ENCODE measurements at regions not wholly inside any gene's neighbourhood (a gene's known extent, or its start where the extent isn't known, plus 50 kb on each side); places are given as distances from the start of the nearest gene placed in this dataset.

DNA sequence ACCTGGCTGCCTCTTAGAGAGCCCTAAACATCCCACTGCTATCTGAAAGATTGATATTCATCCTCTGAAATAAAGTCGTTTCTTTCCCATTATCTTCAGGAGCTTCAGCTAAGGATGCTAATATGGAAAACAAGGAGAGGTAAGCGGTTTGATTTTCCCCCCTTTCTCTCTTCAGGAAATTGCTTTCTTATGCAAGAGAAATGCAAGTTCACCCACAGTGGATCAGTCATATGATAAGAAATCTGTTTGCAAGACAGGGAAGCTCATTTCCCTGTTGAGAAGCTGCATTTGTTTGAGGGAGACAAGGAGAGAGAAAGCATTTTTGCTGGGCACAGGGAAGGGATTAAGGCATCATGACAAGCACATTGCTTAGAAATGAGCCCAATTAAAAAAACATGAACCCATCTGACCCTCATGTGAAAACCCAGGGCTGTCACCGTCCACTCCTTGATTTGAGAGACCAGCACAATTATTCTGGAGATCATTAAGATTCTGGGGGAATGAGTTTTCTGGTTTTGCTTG, 53.7 kb upstream of the BOD1 start:
- H3K27ac ChIP-seq (ENCODE audit: low read length), result no peak overlapping the region
- Mint-ChIP-seq H3K4me1 (no peaks in the 10 kb centered on the region), H3K9me3 (no peaks in the 10 kb centered on the region), H3K4me3 (no peak overlapping the region), H3K36me3 (no peaks in the 10 kb centered on the region), H3K27ac (no peak overlapping the region), H3K27me3 (ENCODE audit: low read depth in 2 of 2) (peaks cover 7 to 12% of the 10 kb centered on the region in 2 donors)
- H3K4me1 ChIP-seq (ENCODE audit: control insufficient read depth, insufficient read depth, low read length), result no peaks in the 10 kb centered on the region
- DNase-seq (no peak), ATAC-seq (no peak)
- no peak overlapping the region for H3K4me3 ChIP-seq (ENCODE audit: low read length)
- no peaks in the 10 kb centered on the region for H3K27me3 ChIP-seq (ENCODE audit: control insufficient read depth, insufficient read depth, low read length)
- TF ChIP-seq, protein P1, sequence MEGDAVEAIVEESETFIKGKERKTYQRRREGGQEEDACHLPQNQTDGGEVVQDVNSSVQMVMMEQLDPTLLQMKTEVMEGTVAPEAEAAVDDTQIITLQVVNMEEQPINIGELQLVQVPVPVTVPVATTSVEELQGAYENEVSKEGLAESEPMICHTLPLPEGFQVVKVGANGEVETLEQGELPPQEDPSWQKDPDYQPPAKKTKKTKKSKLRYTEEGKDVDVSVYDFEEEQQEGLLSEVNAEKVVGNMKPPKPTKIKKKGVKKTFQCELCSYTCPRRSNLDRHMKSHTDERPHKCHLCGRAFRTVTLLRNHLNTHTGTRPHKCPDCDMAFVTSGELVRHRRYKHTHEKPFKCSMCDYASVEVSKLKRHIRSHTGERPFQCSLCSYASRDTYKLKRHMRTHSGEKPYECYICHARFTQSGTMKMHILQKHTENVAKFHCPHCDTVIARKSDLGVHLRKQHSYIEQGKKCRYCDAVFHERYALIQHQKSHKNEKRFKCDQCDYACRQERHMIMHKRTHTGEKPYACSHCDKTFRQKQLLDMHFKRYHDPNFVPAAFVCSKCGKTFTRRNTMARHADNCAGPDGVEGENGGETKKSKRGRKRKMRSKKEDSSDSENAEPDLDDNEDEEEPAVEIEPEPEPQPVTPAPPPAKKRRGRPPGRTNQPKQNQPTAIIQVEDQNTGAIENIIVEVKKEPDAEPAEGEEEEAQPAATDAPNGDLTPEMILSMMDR (IDR thresholded peaks at IDR 0.05), result no peak
- H3K36me3 ChIP-seq (ENCODE audit: control insufficient read depth, insufficient read depth, low read length), result no peaks in the 10 kb centered on the region
- WGBS (ENCODE audit: insufficient coverage), result 100% methylated on average over 1 of the region's 3 CpGs
- intact Hi-C loops (cut with micrococcal nuclease), result no loop called here
- no peaks in the 10 kb centered on the region for H3K9me3 ChIP-seq (ENCODE audit: control insufficient read depth, insufficient read depth, low read length)

DNA sequence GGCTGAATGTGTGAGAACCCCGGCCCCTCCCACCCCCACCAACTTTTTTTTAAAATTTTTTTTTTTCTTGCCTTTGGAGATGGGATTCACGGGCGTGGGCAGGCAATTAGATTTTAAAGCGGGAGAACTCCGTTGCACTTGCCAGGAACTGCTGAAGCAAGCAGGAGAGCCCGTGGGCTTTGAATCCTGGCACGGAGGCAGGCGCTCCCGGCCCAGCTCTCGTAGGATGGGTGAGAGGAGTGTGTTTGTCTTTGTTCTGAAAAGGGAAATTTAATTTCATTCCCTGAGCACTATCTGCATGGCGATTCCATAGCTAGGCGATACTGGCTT, 54.3 kb upstream of the BOD1 start:
- no peak overlapping the region for H3K27ac ChIP-seq (ENCODE audit: low read length)
- H3K4me1 ChIP-seq (ENCODE audit: control insufficient read depth, insufficient read depth, low read length), result no peaks in the 10 kb centered on the region
- no peak overlapping the region for H3K27ac Mint-ChIP-seq
- DNase-seq (no peak), ATAC-seq (no peak)
- no peaks in the 10 kb centered on the region for H3K4me1 Mint-ChIP-seq
- intact Hi-C loops (cut with micrococcal nuclease), result no loop called here
- no peaks in the 10 kb centered on the region for H3K27me3 ChIP-seq (ENCODE audit: control insufficient read depth, insufficient read depth, low read length)
- TF ChIP-seq, protein P1 (IDR thresholded peaks at IDR 0.05), result no peak
- H3K4me3 ChIP-seq (ENCODE audit: low read length), result no peak overlapping the region
- no peaks in the 10 kb centered on the region for H3K9me3 Mint-ChIP-seq
- 92% methylated on average over 12 of the region's 12 CpGs for WGBS (ENCODE audit: insufficient coverage)
- peaks cover 7 to 12% of the 10 kb centered on the region in 2 donors for H3K27me3 Mint-ChIP-seq (ENCODE audit: low read depth in 2 of 2)
- no peak overlapping the region for H3K4me3 Mint-ChIP-seq
- H3K36me3 Mint-ChIP-seq, result no peaks in the 10 kb centered on the region
- H3K9me3 ChIP-seq (ENCODE audit: control insufficient read depth, insufficient read depth, low read length), result peaks cover 3% of the 10 kb centered on the region
- no peaks in the 10 kb centered on the region for H3K36me3 ChIP-seq (ENCODE audit: control insufficient read depth, insufficient read depth, low read length)

DNA sequence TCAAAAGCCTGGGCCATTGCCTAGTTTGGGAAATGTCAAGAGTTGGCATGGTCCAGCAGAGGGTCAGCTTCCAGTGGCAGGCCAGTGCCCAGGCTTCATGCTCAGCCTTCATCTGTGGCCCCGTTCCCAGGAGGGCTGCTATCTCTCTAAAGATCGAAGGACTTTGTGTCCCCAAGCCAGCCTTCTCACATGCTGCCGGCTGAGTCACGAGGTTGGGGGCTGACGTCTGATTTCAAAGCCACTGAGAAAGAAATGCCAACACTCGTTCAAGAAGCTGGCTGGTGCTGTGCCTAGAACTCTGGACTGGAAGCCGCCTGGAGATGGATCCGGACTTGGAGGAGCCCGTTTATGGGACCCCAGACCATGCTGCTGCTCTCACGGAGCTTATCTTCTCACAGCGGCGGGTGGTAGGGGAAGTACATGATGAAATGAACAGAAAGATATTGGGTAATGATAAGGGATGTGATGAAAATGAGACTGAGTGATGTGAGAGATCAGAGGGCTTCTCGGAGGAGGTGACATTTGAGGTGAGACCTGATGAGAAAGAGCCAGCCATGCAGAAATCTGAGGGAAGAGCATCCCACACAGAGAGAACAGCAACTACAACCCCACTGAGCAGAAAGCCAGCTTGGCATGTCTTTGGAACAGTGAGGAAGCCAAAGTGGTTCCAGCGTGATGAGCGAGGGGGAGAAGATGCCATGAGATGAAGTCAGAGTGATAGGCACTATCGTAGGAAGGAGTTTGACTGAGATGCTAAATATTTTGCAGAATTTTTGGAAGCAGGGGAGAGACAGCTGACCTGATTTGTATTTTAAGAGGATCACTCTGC, 54.9 kb upstream of the BOD1 start:
- no peak overlapping the region for H3K4me3 Mint-ChIP-seq
- Histone ChIP-seq H3K27me3 (ENCODE audit: control insufficient read depth, insufficient read depth, low read length) (no peaks in the 10 kb centered on the region), H3K36me3 (ENCODE audit: control insufficient read depth, insufficient read depth, low read length) (no peaks in the 10 kb centered on the region), H3K27ac (ENCODE audit: low read length) (no peak overlapping the region), H3K4me1 (ENCODE audit: control insufficient read depth, insufficient read depth, low read length) (no peaks in the 10 kb centered on the region), H3K4me3 (ENCODE audit: low read length) (no peak overlapping the region), H3K9me3 (ENCODE audit: control insufficient read depth, insufficient read depth, low read length) (peaks cover 3% of the 10 kb centered on the region)
- TF ChIP-seq, protein P1 (IDR thresholded peaks at IDR 0.05), result no peak
- H3K9me3 Mint-ChIP-seq, result no peaks in the 10 kb centered on the region
- 86% methylated on average over 16 of the region's 16 CpGs for WGBS (ENCODE audit: insufficient coverage)
- ATAC-seq, result no peak
- H3K36me3 Mint-ChIP-seq, result no peaks in the 10 kb centered on the region
- peaks cover 7 to 12% of the 10 kb centered on the region in 2 donors for H3K27me3 Mint-ChIP-seq (ENCODE audit: low read depth in 2 of 2)
- no peaks in the 10 kb centered on the region for H3K4me1 Mint-ChIP-seq
- no peak overlapping the region for H3K27ac Mint-ChIP-seq
- intact Hi-C loops (cut with micrococcal nuclease), result no loop called here
- no peak for DNase-seq

DNA sequence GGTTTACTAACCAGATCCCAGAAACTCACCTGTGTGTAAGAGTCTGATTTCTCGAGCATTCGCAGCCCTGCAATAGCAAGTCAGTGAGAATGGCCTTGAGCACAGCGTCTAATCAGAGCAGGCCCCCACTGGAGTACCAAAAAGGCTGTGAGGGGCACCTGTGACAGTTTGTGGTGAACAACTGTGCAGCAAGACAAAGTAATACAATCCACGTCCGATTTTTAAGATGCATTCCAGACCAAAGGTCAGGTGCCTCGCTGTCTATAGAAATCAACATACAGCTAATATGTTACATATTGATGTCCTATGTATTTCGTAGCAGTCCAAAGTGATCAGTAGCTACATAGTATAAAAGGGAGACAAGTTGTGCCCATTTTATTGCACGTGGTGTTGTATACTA, 55.7 kb upstream of the BOD1 start:
- Histone ChIP-seq H3K27ac (ENCODE audit: low read length) (no peak overlapping the region), H3K9me3 (ENCODE audit: control insufficient read depth, insufficient read depth, low read length) (peaks cover 3% of the 10 kb centered on the region), H3K4me1 (ENCODE audit: control insufficient read depth, insufficient read depth, low read length) (no peaks in the 10 kb centered on the region), H3K4me3 (ENCODE audit: low read length) (no peak overlapping the region), H3K27me3 (ENCODE audit: control insufficient read depth, insufficient read depth, low read length) (no peaks in the 10 kb centered on the region), H3K36me3 (ENCODE audit: control insufficient read depth, insufficient read depth, low read length) (no peaks in the 10 kb centered on the region)
- H3K36me3 Mint-ChIP-seq, result no peaks in the 10 kb centered on the region
- intact Hi-C loops (cut with micrococcal nuclease), result no loop called here
- H3K4me1 Mint-ChIP-seq, result no peaks in the 10 kb centered on the region
- peaks cover 7 to 12% of the 10 kb centered on the region in 2 donors for H3K27me3 Mint-ChIP-seq (ENCODE audit: low read depth in 2 of 2)
- TF ChIP-seq, protein P1 (IDR thresholded peaks at IDR 0.05), result no peak
- H3K4me3 Mint-ChIP-seq, result no peak overlapping the region
- no peak for ATAC-seq
- no peaks in the 10 kb centered on the region for H3K9me3 Mint-ChIP-seq
- no peak for DNase-seq
- H3K27ac Mint-ChIP-seq, result no peak overlapping the region
- 94% methylated on average over 5 of the region's 8 CpGs for WGBS (ENCODE audit: insufficient coverage)
